K562 (cell line): ENCODE measurements at regions not wholly inside any gene's neighbourhood (a gene's known extent, or its start where the extent isn't known, plus 50 kb on each side); places are given as distances from the start of the nearest gene placed in this dataset.

Source experiments
- ATF7 ChIP-seq: fragments of 450-650 bp; IDR thresholded peaks from 2 replicates; pipeline ENCODE4 v1.7.1; 2014; ENCODE audit warnings: mild to moderate bottlenecking, moderate library complexity
- CBFA2T3 ChIP-seq: fragments of 450-650 bp; IDR thresholded peaks from 2 replicates; pipeline ENCODE4 v1.6.1; 2017
- CBX2 ChIP-seq: fragments of 200-600 bp; sonication (generic); IDR thresholded peaks from one replicate; pipeline ENCODE4 v1.6.1; 2012; ENCODE audit warnings: mild to moderate bottlenecking, low read length, inconsistent platforms; ENCODE audit not compliant: insufficient read depth, poor library complexity, severe bottlenecking
- CEBPB ChIP-seq: fragments of 450-650 bp; IDR thresholded peaks from 2 replicates; pipeline ENCODE4 v1.6.1; 2016; ENCODE audit warnings: missing genetic modification characterization, missing compliant biosample characterization
- MCM7 ChIP-seq, 2 experiments: fragments of 450-650 bp; IDR thresholded peaks; 2 replicates each; pipeline ENCODE4 v1.6.1; 2016 to 2018
- RBM15 ChIP-seq: fragments of 200-400 bp; formaldehyde crosslinking; IDR thresholded peaks from 2 replicates; pipeline ENCODE4 v1.6.1; 2018; ENCODE audit warnings: mild to moderate bottlenecking, low read length, moderate library complexity; ENCODE audit not compliant: insufficient read depth
- SREBF2 ChIP-seq: sonication (generic); formaldehyde crosslinking; IDR thresholded peaks from 2 replicates; pipeline ENCODE4 v1.4.0; 2020; ENCODE audit warnings: mild to moderate bottlenecking, missing genetic modification reagents
- ZNF239 ChIP-seq: fragments of 250-450 bp; sonication (Bioruptor Pico); IDR thresholded peaks from 2 replicates; pipeline ENCODE4 v1.4.0; 2020; ENCODE audit warnings: mild to moderate bottlenecking
- TF ChIP-seq, protein P1 (sequence below), 2 experiments: fragments of 450-650 bp; IDR thresholded peaks; 2 replicates each; pipeline ENCODE4 v1.6.1; 2016; ENCODE audit warnings: mild to moderate bottlenecking in 2 of 2, borderline replicate concordance in 1 of 2, low read depth in 1 of 2, moderate library complexity in 1 of 2
- TF ChIP-seq, protein P2 (sequence below): fragments of 450-650 bp; IDR thresholded peaks from 2 replicates; pipeline ENCODE4 v1.6.1; 2017; ENCODE audit warnings: antibody characterized with exemption
- TF ChIP-seq, protein P3 (sequence below): sonication (generic); formaldehyde crosslinking; IDR thresholded peaks from 2 replicates; pipeline ENCODE4 v1.8.1; 2023; ENCODE audit warnings: mild to moderate bottlenecking, missing genetic modification reagents
- TF ChIP-seq, protein P4 (sequence below), 2 experiments: fragments of 450-650 bp in 1 of 2; sonication (generic) in 1 of 2; formaldehyde crosslinking in 1 of 2; IDR thresholded peaks in 1 of 2; conservative IDR thresholded peaks in 1 of 2; 2 replicates each; pipeline versions ENCODE4 v1.6.1 to v1.8.1; 2016 to 2023; ENCODE audit warnings: mild to moderate bottlenecking in 2 of 2, moderate library complexity in 2 of 2, inconsistent platforms in 1 of 2, missing genetic modification reagents in 1 of 2

DNA sequence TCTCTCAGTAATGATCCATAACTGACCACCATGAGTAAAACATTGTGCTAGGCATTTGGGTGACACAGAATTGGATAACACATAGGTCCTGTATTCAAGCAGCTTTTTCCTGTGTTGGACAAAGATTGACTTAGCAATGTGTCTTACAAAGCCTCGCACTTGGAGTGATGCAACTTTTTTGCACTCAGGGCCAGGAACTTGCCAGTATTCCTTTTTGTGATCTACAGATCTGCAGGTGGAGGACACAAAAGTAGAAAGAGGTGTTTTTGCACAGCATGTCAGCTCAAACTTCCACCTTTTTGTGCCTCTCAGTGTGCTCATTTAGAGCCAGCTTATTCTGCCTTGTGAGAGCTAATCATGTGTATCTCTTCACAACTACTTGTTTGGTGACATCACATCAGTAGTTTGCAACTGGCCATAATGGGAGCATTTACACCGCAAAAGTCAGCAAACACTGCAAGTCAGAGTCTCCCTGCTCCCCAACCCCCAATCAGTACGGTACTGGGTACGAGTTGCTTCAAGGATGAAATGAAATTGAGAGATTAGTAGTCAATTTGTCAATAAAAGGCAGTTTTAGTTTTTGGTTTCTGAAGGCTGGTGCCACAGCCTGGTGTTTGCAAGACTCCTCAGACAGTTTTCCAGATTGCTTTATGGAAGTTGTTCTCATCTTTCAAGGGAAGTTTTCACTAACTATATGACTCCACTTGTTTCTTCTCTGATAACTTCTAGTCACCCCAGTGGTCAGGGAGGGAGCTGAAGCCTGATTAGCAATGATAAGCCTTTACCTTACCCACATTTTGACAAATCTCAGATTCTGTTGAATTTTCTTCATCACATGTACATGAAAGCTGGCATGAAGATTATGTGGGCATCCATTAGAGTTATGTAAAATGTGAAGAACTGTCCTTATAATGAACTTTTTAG lies 149.1 kb downstream of the PDCD6IP start (continued):
- TF ChIP-seq, protein P1, sequence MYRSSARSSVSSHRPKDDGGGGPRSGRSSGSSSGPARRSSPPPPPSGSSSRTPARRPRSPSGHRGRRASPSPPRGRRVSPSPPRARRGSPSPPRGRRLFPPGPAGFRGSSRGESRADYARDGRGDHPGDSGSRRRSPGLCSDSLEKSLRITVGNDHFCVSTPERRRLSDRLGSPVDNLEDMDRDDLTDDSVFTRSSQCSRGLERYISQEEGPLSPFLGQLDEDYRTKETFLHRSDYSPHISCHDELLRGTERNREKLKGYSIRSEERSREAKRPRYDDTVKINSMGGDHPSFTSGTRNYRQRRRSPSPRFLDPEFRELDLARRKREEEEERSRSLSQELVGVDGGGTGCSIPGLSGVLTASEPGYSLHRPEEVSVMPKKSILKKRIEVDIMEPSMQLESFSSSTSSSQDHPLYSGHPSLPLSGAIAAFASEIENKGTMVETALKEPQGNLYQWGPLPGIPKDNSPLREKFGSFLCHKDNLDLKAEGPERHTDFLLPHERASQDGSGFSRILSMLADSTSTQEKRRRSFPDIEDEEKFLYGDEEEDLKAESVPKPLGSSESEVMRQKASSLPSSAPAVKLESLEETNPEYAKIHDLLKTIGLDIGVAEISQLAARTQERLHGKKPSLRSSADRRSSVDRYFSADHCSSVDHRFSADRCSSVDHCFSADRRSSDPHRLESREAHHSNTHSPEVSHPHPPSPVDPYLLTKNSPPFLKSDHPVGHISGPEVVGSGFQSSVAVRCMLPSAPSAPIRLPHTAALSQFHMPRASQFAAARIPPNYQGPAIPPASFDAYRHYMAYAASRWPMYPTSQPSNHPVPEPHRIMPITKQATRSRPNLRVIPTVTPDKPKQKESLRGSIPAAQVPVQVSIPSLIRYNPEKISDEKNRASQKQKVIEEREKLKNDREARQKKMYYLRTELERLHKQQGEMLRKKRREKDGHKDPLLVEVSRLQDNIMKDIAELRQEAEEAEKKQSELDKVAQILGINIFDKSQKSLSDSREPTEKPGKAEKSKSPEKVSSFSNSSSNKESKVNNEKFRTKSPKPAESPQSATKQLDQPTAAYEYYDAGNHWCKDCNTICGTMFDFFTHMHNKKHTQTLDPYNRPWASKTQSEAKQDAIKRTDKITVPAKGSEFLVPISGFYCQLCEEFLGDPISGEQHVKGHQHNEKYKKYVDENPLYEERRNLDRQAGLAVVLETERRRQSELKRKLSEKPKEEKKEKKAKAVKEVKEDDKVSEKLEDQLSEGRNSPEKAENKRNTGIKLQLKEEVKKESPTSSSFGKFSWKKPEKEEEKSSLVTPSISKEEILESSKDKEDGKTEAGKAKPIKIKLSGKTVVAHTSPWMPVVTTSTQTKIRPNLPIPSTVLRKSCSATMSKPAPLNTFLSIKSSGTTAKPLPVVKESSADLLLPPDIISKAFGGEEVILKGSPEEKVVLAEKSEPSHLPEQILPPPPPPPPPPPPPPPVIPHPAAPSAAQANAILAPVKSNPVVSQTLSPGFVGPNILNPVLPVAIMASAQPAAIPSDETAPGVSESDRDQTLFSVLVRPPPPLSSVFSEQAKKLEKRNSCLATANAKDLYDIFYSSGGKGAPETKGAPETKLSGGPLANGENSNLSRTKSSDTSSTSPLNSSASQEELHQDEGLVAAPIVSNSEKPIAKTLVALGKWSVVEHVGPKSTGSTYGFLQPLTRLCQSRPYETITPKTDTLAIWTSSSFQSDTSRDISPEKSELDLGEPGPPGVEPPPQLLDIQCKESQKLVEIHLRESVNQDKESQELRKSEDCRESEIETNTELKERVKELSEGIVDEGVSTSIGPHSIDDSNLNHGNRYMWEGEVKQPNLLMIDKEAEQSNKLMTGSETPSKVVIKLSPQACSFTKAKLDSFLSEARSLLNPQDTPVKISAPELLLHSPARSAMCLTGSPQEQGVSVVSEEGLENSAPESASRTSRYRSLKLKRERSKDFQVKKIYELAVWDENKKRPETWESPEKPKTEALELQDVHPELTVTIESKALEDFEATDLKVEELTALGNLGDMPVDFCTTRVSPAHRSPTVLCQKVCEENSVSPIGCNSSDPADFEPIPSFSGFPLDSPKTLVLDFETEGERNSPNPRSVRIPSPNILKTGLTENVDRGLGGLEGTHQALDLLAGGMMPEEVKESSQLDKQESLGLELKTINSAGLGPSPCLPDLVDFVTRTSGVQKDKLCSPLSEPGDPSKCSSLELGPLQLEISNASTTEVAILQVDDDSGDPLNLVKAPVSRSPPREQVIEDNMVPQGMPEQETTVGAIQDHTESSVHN (IDR thresholded peaks at IDR 0.05; ENCODE audit: borderline replicate concordance in 1 of 2, low read depth in 1 of 2), result no peak
- TF ChIP-seq, protein P2, sequence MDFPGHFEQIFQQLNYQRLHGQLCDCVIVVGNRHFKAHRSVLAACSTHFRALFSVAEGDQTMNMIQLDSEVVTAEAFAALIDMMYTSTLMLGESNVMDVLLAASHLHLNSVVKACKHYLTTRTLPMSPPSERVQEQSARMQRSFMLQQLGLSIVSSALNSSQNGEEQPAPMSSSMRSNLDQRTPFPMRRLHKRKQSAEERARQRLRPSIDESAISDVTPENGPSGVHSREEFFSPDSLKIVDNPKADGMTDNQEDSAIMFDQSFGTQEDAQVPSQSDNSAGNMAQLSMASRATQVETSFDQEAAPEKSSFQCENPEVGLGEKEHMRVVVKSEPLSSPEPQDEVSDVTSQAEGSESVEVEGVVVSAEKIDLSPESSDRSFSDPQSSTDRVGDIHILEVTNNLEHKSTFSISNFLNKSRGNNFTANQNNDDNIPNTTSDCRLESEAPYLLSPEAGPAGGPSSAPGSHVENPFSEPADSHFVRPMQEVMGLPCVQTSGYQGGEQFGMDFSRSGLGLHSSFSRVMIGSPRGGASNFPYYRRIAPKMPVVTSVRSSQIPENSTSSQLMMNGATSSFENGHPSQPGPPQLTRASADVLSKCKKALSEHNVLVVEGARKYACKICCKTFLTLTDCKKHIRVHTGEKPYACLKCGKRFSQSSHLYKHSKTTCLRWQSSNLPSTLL, result no peak
- TF ChIP-seq SREBF2 (CRISPR knock-in tag) (no peak), CEBPB (peak; percentile 53), ZNF239 (CRISPR knock-in tag) (peak; percentile 61), RBM15 (no peak), CBX2 (no peak), ATF7 (peak; percentile 36; the same call in 1 of the 2 replicates), MCM7 (IDR thresholded peaks at IDR 0.05) (no peak), CBFA2T3 (0 out of 2 replicates have a peak, but pooled peaks have one; percentile 26)
- TF ChIP-seq, protein P3, sequence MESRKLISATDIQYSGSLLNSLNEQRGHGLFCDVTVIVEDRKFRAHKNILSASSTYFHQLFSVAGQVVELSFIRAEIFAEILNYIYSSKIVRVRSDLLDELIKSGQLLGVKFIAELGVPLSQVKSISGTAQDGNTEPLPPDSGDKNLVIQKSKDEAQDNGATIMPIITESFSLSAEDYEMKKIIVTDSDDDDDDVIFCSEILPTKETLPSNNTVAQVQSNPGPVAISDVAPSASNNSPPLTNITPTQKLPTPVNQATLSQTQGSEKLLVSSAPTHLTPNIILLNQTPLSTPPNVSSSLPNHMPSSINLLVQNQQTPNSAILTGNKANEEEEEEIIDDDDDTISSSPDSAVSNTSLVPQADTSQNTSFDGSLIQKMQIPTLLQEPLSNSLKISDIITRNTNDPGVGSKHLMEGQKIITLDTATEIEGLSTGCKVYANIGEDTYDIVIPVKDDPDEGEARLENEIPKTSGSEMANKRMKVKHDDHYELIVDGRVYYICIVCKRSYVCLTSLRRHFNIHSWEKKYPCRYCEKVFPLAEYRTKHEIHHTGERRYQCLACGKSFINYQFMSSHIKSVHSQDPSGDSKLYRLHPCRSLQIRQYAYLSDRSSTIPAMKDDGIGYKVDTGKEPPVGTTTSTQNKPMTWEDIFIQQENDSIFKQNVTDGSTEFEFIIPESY (CRISPR knock-in tag), result no peak
- TF ChIP-seq, protein P4, sequence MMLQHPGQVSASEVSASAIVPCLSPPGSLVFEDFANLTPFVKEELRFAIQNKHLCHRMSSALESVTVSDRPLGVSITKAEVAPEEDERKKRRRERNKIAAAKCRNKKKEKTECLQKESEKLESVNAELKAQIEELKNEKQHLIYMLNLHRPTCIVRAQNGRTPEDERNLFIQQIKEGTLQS (IDR thresholded peaks at IDR 0.05), result peak; percentile 69
- TF ChIP-seq, protein P4 (CRISPR knock-in tag; conservative IDR thresholded peaks at IDR 0.05), result no peak
